A204.1 (cell line): ENCODE measurements at regions not wholly inside any gene's neighbourhood (a gene's known extent, or its start where the extent isn't known, plus 50 kb on each side); places are given as distances from the start of the nearest gene placed in this dataset.

Experiments
- FAIRE-seq: peaks from 2 replicates; lab custom pipeline; 2012; peaks lifted over from hg19 to GRCh38; lab: Jason Lieb, UNC

GRCh38 chr21:35219719-35220118 lies 170.6 kb upstream of the RUNX1 start:
- no peak for FAIRE-seq

GRCh38 chr21:35219291-35219690 lies 170.2 kb upstream of the RUNX1 start:
- FAIRE-seq = no peak

- FAIRE-seq = no peak
Observed at GRCh38 chr21:35217504-35218060, 168.5 kb upstream of the RUNX1 start.

GRCh38 chr21:35216996-35217395 lies 167.9 kb upstream of the RUNX1 start:
- no peak for FAIRE-seq

GRCh38 chr21:35215870-35216269 lies 166.8 kb upstream of the RUNX1 start:
- no peak for FAIRE-seq

- FAIRE-seq = no peak
Observed at GRCh38 chr21:35212393-35213127, 163.5 kb upstream of the RUNX1 start.

GRCh38 chr21:35211782-35212181 lies 162.7 kb upstream of the RUNX1 start:
- FAIRE-seq = no peak

GRCh38 chr21:35210093-35210492 lies 161.0 kb upstream of the RUNX1 start:
- FAIRE-seq = no peak

GRCh38 chr21:35208810-35209517 lies 159.9 kb upstream of the RUNX1 start:
- FAIRE-seq = no peak

GRCh38 chr21:35208104-35208503 lies 159.0 kb upstream of the RUNX1 start:
- no peak for FAIRE-seq

- FAIRE-seq = no peak
Observed at GRCh38 chr21:35207322-35207721, 158.2 kb upstream of the RUNX1 start.

GRCh38 chr21:35206141-35207125 lies 157.3 kb upstream of the RUNX1 start:
- no peak for FAIRE-seq

GRCh38 chr21:35204850-35205541 lies 155.9 kb upstream of the RUNX1 start:
- no peak for FAIRE-seq

- no peak for FAIRE-seq
Observed at GRCh38 chr21:35204125-35204524, 155.0 kb upstream of the RUNX1 start.

- no peak for FAIRE-seq
Observed at GRCh38 chr21:35203093-35203977, 154.2 kb upstream of the RUNX1 start.

- no peak for FAIRE-seq
Observed at GRCh38 chr21:35202431-35202830, 153.3 kb upstream of the RUNX1 start.

- FAIRE-seq = no peak
Observed at GRCh38 chr21:35201799-35202198, 152.7 kb upstream of the RUNX1 start.

GRCh38 chr21:35201288-35201687 lies 152.2 kb upstream of the RUNX1 start:
- no peak for FAIRE-seq

- no peak for FAIRE-seq
Observed at GRCh38 chr21:35199733-35200015, 150.6 kb upstream of the RUNX1 start.

GRCh38 chr21:35198982-35199732 lies 150.1 kb upstream of the RUNX1 start:
- no peak for FAIRE-seq
